ENCODE measurements at regions not wholly inside any gene's neighbourhood (a gene's known extent, or its start where the extent isn't known, plus 50 kb on each side); places are given as distances from the start of the nearest gene placed in this dataset.

- Histone ChIP-seq H2AFZ (ENCODE audit: low read length) (no peak overlapping the region), H3K27ac (ENCODE audit: insufficient read depth, low read length) (no peak overlapping the region), H4K20me1 (ENCODE audit: control insufficient read depth, extremely low read depth, insufficient read depth, low read length) (no peaks in the 10 kb centered on the region), H3K27me3 (ENCODE audit: control insufficient read depth, insufficient read depth, low read length) (no peaks in the 10 kb centered on the region), H3K4me2 (ENCODE audit: extremely low read depth, insufficient read depth, low read length) (no peak overlapping the region), H3K9me3 (ENCODE audit: control insufficient read depth, insufficient read depth, low read depth, low read length) (no peaks in the 10 kb centered on the region), H3K79me2 (ENCODE audit: control insufficient read depth, insufficient read depth, low read length) (no peaks in the 10 kb centered on the region), H3K4me3 (replicated peaks in 1 of 4; ENCODE audit: control extremely low read depth in 1 of 4, insufficient read depth in 1 of 4, low read depth in 3 of 4, low read length in 4 of 4) (no peak overlapping the region), H3K36me3 (ENCODE audit: control insufficient read depth, insufficient read depth, low read length) (no peaks in the 10 kb centered on the region), H3K4me1 (ENCODE audit: control insufficient read depth, extremely low read depth, insufficient read depth, low read length) (no peaks in the 10 kb centered on the region), H3K9ac (ENCODE audit: insufficient read depth, low read length) (no peak overlapping the region)
- DNase-seq (ENCODE audit: low read depth in 2 of 2), result peak; percentile 8 to 22
- TF ChIP-seq, protein P1, sequence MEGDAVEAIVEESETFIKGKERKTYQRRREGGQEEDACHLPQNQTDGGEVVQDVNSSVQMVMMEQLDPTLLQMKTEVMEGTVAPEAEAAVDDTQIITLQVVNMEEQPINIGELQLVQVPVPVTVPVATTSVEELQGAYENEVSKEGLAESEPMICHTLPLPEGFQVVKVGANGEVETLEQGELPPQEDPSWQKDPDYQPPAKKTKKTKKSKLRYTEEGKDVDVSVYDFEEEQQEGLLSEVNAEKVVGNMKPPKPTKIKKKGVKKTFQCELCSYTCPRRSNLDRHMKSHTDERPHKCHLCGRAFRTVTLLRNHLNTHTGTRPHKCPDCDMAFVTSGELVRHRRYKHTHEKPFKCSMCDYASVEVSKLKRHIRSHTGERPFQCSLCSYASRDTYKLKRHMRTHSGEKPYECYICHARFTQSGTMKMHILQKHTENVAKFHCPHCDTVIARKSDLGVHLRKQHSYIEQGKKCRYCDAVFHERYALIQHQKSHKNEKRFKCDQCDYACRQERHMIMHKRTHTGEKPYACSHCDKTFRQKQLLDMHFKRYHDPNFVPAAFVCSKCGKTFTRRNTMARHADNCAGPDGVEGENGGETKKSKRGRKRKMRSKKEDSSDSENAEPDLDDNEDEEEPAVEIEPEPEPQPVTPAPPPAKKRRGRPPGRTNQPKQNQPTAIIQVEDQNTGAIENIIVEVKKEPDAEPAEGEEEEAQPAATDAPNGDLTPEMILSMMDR (conservative IDR thresholded peaks at IDR 0.05 in 1 of 2, IDR thresholded peaks at IDR 0.05 in 1 of 2; ENCODE audit: low read depth in 1 of 2, low read length in 2 of 2), result no peak
- no peak for TF ChIP-seq EZH2 (IDR thresholded peaks at IDR 0.05; ENCODE audit: low read length, missing control alignments)
Observed at GRCh38 chr4:33746979-33747378, 2497.3 kb downstream of the ARAP2 start.

DNA sequence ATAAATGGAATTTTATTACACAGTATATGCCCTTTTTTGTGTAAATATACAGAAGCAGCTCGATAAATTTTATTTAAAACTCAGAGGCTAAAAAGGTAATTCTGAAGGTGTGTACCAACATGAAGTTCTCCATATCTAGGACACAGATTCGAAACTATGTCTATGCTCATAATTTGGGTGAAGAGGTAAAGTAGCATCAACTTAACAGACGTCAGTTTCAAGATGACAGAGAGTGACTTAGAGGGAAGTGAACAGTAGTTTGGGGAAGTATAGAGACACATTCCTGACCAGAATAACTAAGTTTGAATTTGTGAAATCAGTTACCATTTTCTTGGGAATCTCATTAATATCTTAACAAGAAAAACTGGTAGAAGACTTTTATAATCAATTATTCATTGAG lies 2493.3 kb downstream of the ARAP2 start:
- no peak overlapping the region for H3K9ac ChIP-seq (ENCODE audit: insufficient read depth, low read length)
- H3K36me3 ChIP-seq (ENCODE audit: control insufficient read depth, insufficient read depth, low read length), result no peaks in the 10 kb centered on the region
- no peaks in the 10 kb centered on the region for H3K9me3 ChIP-seq (ENCODE audit: control insufficient read depth, insufficient read depth, low read depth, low read length)
- no peak overlapping the region for H3K4me3 ChIP-seq (replicated peaks in 1 of 4; ENCODE audit: control extremely low read depth in 1 of 4, insufficient read depth in 1 of 4, low read depth in 3 of 4, low read length in 4 of 4)
- no peaks in the 10 kb centered on the region for H3K79me2 ChIP-seq (ENCODE audit: control insufficient read depth, insufficient read depth, low read length)
- no peaks in the 10 kb centered on the region for H4K20me1 ChIP-seq (ENCODE audit: control insufficient read depth, extremely low read depth, insufficient read depth, low read length)
- H3K4me1 ChIP-seq (ENCODE audit: control insufficient read depth, extremely low read depth, insufficient read depth, low read length), result no peaks in the 10 kb centered on the region
- no peak for DNase-seq (ENCODE audit: low read depth in 2 of 2)
- no peak overlapping the region for H2AFZ ChIP-seq (ENCODE audit: low read length)
- no peaks in the 10 kb centered on the region for H3K27me3 ChIP-seq (ENCODE audit: control insufficient read depth, insufficient read depth, low read length)
- no peak overlapping the region for H3K27ac ChIP-seq (ENCODE audit: insufficient read depth, low read length)
- no peak overlapping the region for H3K4me2 ChIP-seq (ENCODE audit: extremely low read depth, insufficient read depth, low read length)
- TF ChIP-seq EZH2 (IDR thresholded peaks at IDR 0.05; ENCODE audit: low read length, missing control alignments), result no peak
- TF ChIP-seq, protein P1 (conservative IDR thresholded peaks at IDR 0.05 in 1 of 2, IDR thresholded peaks at IDR 0.05 in 1 of 2; ENCODE audit: low read depth in 1 of 2, low read length in 2 of 2), result no peak

GRCh38 chr4:33772582-33772981 lies 2471.7 kb downstream of the ARAP2 start:
- TF ChIP-seq, protein P1 (conservative IDR thresholded peaks at IDR 0.05 in 1 of 2, IDR thresholded peaks at IDR 0.05 in 1 of 2; ENCODE audit: low read depth in 1 of 2, low read length in 2 of 2), result no peak
- Histone ChIP-seq H3K9me3 (ENCODE audit: control insufficient read depth, insufficient read depth, low read depth, low read length) (no peaks in the 10 kb centered on the region), H3K4me3 (replicated peaks in 1 of 4; ENCODE audit: control extremely low read depth in 1 of 4, insufficient read depth in 1 of 4, low read depth in 3 of 4, low read length in 4 of 4) (no peak overlapping the region), H3K27ac (ENCODE audit: insufficient read depth, low read length) (no peak overlapping the region), H4K20me1 (ENCODE audit: control insufficient read depth, extremely low read depth, insufficient read depth, low read length) (no peaks in the 10 kb centered on the region), H2AFZ (ENCODE audit: low read length) (no peak overlapping the region), H3K36me3 (ENCODE audit: control insufficient read depth, insufficient read depth, low read length) (no peaks in the 10 kb centered on the region), H3K27me3 (ENCODE audit: control insufficient read depth, insufficient read depth, low read length) (no peaks in the 10 kb centered on the region), H3K9ac (ENCODE audit: insufficient read depth, low read length) (no peak overlapping the region), H3K4me1 (ENCODE audit: control insufficient read depth, extremely low read depth, insufficient read depth, low read length) (no peaks in the 10 kb centered on the region), H3K4me2 (ENCODE audit: extremely low read depth, insufficient read depth, low read length) (no peak overlapping the region), H3K79me2 (ENCODE audit: control insufficient read depth, insufficient read depth, low read length) (no peaks in the 10 kb centered on the region)
- no peak for DNase-seq (ENCODE audit: low read depth in 2 of 2)

Data from fibroblast of lung (primary cell).